HG02759 (cell line): ENCODE measurements at regions not wholly inside any gene's neighbourhood (a gene's known extent, or its start where the extent isn't known, plus 50 kb on each side); places are given as distances from the start of the nearest gene placed in this dataset.
"Not testable (repeated sequence)": the region's sequence is repeated elsewhere in the genome, so short reads cannot be mapped to it uniquely, and the experiment has no call there.

Experiments used
- ATAC-seq: cut with Tn5 transposase; IDR thresholded peaks from one replicate; pipeline ENCODE4 v1.9.1; 2021; ENCODE audit warnings: mild to moderate bottlenecking, moderate library complexity; ENCODE audit not compliant: unreplicated experiment

DNA sequence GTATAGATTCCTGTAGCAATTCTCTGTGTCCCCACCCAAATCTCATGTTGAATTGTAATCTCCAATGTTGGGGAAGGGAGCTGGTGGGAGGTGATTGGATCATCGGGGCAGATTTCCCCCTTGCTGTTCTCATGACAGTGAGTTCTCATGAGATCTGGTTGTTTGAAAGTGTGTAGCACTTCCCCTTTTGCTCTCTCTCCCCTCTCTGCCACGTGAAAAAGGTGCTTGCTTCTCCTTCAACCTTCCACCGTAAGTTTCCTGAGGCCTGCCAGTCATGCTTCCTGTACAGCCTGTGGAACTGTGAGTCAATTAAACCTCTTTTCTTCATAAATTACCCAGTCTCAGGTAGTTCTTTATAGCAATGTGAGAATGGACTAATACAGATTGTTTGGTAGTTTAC is 175.3 kb upstream of the ACO1 start:
- ATAC-seq, result not testable (repeated sequence)

DNA sequence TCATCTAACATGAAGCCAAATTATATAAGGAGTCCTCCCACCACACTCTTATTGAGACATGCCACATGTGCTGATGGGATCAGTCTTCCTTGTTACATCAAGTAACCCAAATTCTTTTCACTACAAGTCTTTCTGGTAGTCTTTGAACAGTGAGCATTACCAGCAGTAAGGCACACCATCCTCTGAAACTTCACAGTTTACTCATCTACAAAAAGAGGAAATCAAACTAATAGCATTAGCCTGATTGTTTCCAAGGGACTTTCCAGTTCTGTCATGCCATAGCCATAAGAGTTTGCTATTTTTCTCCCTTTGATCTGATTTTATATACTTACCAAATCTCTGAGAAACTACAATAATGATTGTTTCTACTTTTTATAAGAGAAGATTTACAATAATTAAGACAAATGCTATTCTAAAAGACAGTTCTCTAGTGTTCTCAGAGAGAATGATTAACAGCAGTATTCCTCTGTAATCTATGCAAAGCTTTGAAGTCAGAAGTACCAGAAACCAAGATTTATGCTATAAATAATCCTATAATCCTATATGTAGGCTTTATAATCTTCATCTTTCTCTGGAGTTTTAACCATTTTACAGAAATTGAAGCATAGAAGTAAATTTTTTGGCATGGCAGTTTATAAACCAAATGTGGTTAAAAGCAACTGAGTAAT is 166.2 kb upstream of the ACO1 start:
- peak; percentile 99 for ATAC-seq

DNA sequence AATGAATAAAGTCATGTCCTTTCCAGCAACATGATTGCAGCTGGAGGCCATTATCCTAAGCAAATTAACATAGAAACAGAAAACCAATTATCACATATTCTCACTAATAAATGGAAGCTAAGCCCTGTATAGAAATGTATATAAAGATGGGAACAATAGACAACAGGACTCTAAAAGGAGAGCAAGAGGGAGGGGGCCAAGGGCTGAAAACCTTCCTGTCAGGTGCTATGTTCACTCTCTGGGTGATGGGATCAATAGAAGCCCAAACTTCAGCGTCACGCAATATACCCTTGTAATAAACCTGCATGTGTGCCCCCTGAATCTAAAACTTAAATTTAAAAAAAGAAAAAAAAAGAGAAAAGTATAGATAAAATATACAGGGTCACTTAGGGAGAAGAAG is 163.7 kb upstream of the ACO1 start:
- ATAC-seq, result no peak

DNA sequence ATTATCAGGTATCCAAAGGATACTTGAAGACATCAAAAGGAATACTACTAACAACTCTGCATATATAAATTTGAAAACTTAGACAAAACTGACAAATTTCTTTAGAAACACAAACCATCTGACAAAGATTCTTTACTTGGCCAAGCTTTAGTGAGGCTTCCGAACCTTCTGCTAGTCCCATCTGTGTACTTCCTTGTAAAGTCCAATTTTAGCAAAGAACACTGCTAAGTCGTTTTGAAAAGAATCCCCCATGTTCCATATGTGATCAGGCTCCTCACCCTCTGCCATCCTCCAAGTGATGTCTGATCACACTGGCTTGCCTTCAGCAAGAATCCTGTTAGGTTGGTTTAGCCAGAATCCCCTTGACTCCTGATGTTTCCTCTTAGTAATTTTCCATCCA is 150.0 kb upstream of the ACO1 start:
- ATAC-seq, result no peak

DNA sequence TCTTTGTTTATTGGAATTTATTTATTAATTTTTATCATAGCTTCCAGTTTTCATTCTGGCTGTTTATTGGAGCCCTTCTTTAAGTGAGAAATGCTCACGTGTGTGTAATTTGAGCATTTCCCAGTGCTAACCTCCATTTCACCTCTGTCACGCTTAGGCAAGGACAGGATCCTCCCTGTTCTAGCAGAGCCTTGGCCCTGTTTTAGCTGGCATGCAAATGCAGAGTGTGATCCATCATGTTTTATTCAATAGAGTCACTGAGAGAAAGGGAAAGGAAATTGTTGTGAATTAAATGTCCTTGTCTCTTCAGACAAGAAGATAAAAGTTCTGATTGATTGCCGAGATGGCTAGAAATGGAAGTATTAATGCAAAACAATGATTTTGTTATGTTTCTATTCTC is 137.3 kb upstream of the ACO1 start:
- no peak for ATAC-seq

DNA sequence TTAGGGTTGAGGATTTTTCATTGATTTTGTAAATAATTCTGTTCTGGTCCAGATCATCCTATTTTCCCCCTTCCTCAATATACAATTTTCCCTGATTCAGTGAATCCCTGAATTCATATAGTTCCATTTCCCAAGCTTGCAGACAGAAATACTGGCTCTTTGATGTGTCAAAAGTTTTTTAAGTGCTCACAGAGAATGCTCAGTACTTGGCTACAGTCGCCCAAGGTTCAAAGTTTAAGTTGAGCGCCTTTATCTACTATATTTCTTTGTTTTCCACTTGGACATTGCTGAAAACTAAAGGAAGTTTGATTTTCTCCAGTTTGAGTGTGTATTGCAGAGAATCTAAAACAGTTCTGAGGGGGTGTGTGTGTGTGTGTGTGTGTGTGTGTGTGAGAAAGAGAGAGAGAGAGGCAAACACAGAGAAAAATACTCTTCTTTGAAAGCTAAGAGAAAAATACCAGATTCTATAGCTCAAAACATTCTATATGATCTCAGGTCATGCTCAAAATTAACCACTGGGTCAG is 136.2 kb upstream of the ACO1 start:
- ATAC-seq, result no peak

DNA sequence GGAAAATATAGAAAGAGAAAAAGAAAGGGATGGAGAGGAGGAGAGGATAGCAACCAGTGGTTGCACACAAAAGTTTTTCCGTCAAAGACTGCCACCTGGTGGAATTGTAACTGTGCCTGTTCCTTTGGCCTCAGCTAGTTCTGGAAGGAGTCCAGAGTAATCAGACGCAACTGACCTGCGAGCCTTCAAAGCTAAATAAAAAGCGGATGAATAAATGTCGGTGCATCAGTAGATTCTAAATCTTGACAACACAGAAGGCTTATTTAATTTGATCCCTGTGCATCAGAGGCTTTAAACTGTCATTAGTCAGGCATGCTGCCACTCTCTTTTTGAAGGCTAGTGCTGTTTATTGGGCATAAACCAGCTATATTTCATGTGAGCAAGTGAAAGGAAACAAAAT is 132.9 kb upstream of the ACO1 start:
- peak; percentile 93 for ATAC-seq

DNA sequence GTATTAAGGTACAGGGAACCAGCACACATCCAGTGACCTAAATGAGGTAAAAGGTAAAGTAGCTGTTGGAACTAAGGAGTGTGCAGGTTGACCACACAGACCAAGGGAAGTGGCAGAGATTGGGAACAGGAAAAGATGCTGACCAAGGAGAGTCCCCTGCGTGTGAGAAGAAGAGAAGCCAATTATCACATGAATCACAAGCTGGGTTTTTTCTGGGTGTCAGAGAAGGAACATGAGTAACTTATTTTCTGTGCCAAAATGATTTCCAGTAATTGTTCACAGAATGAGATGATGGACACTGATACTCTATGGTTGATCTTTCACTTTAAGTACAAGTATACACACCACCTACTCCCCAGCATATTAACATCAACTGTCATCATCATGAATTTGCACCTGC is 130.7 kb upstream of the ACO1 start:
- ATAC-seq, result no peak

DNA sequence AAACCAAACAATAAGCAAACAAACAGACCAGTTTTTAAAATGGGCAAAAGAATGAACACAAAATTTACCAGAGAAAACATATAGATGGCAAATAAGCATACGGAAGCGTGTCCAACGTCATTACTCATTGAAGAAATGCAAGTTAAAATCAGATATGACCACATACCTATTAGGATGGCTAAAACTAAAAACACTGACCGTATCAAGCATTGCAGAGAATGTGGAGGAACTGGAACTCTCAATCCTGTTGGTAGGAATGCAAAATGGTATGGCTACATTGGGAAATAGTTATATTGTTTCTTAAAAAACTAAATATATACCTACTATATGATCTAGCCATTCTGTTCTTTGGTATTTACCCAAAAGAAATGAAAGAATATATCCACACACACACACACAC is 129.4 kb upstream of the ACO1 start:
- no peak for ATAC-seq

DNA sequence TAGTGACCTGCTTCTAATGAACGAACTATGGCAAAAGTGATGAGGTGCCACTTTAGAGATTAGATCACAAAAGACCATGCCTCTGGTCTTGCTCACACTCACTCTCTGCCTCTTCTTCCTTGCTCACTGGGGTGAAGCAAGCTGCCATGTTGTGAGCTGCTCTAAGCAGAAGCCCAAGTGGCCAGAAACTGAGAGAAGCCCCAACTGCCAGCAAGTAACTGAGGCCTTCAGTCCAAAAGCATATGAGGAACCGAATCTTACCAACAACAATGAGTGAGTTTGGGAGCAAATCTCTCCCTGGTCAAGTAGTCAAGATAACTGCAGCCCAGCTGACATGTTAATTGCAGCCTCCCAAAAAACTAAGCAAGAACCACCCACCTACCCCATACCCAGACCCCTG is 126.0 kb upstream of the ACO1 start:
- ATAC-seq, result no peak

DNA sequence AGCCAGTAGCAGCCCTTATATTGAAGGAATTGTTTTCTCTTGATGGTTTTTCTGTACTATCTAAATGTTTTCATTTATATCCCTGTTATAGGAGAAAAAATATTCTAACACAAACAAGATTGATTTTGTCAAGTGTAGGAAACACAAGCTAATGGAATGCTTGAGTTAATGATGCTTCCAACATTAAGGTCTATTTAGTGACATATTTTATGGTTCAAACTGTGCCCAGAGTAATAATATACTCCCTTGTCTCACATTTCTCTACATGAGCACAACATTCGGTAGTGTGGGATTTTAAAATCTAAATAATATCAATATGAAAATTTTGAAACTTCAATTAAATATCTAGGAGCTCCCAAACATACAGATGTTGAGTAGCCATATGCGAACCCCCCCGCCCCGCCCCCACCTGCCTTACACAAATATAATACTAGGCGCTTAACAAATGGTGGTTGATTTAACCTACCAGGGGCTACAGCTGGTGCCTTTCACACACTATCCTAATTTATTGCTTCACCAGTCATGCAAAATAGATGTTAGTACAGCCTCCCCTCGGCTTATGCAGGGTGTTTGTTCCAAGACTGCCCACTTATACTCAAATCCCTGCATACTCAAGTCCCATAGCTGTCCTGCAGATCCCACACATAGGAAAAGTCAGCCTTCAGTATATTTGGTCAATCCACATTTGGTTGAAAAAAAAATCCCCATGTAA is 124.1 kb upstream of the ACO1 start:
- no peak for ATAC-seq

DNA sequence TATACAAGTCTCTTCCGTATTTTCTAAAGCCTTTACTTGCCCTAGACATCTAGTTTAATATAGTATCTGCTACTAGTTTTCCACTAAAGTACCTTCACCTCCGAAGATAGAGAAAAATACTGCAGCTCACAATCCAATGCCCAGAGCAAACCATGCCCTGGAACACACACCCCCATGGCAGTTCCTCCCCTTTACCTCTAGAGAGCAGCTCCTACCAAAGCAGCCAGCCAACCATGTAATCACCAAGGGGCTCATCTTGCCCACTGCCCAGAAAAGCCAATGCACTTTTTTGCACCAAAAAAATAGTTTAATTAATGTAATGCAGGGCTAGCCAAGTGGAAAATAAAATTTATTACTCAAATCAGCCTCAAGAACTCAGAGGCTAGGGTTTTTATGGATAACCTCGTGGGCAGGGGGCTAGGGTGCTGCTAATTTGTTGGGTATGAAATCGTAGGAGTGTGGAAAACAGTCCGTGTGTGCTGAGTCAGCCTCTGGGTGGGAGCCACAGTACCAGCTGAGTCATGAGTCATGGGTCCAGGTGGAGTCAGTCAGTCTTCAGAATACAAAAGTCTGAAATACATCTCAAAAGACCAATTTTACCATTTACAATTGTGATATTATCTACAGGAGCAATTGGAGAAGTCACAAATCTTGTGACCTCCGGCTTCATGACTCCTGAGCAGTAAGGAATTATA is 120.1 kb upstream of the ACO1 start:
- ATAC-seq, result no peak

DNA sequence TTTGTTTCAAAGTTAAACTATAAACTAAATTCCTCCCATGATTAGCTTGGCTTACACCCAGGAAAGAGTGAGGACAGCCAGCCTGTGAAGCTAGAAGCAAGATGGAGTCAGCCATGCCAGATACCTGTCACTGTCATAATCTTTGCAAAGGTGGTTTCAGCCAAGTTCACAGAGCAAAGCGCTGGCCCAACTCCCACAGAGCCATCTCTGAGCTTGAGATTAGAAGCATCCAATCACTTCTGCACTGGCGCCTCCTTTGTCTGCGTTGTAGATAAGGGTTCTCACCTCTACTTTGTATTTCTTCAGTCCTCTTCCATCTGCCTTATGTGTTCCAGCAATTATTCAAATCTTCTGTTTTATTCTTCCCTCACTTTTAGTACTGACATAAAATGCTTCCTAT is 119.4 kb upstream of the ACO1 start:
- ATAC-seq, result no peak

DNA sequence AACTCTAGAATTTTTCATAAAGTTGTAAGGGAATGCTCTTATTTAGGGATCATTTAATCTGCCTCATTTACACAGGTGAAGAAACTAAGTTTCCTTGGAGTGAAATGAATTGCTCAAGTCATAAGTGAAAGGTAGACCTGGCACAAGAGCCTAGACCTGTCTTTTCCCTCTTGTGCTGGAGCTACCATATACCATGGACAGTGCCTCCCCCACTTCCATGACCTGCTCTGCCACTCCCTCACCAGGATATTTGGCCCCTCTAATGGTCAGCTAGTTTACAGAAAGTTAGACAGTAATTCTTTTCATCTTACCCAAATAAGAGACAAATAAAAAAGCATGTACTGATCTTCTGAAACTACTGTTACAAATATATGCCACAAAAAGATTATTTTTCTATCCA is 105.5 kb upstream of the ACO1 start:
- no peak for ATAC-seq

DNA sequence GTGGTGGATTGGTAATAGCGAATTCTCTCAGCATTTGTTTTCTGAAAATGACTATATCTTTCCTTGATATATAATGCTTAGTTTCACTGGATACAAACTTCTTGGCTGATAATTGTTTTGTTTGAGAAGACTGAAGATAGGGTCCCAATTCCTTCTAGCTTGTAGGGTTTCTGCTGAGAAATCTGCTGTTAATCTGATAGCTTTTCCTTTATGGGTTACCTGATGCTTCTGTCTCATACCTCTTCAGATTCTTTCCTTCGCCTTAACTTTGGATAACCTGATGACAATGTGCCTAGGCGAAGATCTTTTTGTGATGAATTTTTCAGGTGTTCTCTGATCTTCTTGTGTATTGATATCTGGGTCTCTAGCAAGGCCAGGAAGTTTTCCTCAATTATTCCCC is 94.7 kb upstream of the ACO1 start:
- ATAC-seq, result no peak

DNA sequence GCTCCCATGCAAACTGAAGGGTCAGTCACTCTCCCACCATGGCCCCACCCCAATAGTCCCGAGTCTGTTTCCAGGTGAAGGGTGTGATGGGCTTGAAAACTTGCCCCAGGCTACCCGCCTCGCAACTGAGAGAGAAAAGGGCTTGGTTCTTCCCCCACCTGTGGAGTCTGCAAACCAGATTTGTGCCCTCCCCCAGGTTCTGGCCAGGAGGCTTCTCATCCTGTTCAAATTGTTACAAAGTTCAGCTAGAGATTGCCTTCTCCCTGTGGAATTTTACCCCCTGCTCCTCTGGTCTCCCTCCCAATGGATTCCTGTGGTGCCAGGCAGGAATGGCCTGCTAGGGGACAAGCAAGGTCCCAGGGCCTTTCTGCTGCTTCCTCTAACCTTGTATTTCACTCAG is 93.1 kb upstream of the ACO1 start:
- ATAC-seq, result no peak

DNA sequence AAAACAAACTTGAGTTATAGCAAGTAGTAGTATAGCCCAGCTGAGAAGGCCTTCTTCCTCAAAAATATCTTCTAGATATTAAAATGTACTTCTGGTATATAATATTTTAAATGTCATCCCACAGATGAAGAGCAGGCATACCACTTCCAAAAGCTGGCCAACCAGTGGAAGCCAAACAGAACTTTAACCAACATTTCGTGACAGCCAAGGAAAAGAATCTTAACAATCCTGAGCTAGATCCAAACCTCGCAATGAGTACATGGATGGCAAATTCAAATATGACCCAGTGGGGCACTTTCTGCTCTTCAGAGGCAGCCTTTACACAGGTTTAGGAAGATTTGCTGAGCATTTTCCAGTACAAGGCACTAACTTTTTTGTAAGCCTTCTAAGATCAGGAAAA is 91.8 kb upstream of the ACO1 start:
- ATAC-seq, result no peak

DNA sequence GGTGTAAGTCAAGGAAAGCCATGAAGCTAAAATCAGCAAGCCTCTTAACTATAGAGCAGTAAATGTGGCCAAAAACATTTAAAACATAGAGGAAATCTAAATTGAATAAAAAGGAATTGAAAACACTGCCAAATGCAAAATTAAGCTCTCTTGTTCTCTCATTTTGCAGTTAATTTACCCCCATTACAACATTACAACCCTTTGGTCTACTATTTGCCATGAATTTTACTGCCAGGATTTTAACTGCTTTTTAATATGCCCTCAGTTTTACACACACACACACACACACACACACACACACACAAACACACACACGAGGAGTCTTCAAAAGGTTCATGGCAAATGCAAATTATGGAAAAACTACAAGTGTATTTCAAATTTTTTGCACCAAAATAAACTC is 91.4 kb upstream of the ACO1 start:
- no peak for ATAC-seq

DNA sequence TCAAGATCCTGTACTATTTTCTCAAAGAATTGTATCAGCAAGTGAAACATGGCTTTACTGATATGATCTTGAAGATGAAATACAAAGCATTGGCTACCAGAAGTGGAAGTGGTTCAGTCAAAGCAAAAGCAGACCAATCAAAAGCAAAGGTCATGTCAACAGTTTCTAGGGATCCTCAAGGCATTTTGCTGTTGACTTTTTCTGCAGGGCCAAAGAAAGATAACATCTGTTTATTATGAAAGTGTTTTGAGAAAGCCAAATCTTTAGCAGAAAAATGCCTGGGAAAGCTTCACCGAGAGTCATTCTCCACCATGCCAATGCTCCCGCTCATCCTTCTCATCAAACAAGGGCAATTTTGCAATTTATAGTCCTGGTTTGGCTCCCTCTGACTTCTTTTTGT is 90.3 kb upstream of the ACO1 start:
- no peak for ATAC-seq

DNA sequence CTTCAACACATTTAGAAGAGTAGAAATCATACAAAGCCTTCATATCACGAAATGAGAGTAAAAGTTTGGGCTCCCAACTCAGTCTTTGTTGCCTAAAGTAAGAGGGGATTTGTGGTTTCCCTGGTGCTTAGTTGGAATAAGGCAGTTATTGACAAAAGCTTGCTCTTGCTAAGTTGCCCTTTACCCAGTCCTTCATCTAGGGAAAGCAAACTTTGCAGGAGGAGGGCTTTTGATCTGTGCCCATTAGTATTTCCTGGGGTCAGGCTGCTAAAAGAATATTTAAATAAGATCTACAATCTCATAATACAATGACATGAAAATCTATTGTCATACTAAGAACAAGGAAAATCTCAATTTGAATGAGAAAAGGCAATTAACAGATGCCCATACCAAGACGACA is 84.1 kb upstream of the ACO1 start:
- ATAC-seq, result no peak

DNA sequence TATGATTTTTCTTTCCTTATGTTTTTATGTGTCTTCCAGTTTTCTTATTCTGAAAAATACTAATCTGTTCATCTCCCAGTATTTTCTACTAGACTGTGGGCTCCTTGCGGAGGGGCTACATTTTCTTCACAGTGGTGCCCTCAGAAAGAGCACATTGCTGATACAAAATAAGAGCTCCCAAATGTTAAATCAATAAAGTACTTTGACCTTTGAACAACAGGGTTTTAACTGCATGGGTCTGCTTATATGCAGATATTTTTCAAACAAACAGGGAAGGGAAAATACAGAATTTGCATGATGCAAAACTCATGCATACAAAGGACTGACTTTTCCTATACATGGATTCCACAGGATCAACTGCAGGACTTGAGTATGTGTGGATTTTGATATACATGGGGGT is 79.9 kb upstream of the ACO1 start:
- ATAC-seq, result no peak

DNA sequence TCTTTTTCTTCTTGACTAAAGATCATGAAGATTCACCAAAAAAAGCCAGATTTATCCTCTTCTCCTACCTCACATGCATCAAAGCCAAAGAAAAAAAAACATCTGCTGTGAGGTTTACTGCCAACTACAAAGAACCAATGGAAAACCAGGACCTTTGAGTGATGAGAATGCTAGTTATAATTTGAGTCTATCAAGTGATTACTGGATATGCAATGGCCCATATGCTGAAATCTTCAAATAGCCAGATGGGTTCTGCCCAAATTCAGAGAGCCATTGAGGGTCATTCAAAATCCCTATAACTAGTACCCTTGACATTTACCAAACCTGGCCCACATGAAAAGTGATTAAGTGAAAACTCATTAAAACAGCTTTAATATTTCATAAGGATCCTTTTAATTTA is 78.4 kb upstream of the ACO1 start:
- ATAC-seq, result no peak
